HG03064 (cell line): ENCODE measurements at regions not wholly inside any gene's neighbourhood (a gene's known extent, or its start where the extent isn't known, plus 50 kb on each side); places are given as distances from the start of the nearest gene placed in this dataset.

Experiments
- ATAC-seq: cut with Tn5 transposase; IDR thresholded peaks from one replicate; pipeline ENCODE4 v1.9.1; 2021; ENCODE audit warnings: low read depth; ENCODE audit not compliant: unreplicated experiment

- no peak for ATAC-seq
These were observed 133.6 kb downstream of the TMEM26 start for GRCh38 chr10:61319386-61320256.

GRCh38 chr10:61318429-61318828, 134.8 kb downstream of the TMEM26 start:
- no peak for ATAC-seq

DNA sequence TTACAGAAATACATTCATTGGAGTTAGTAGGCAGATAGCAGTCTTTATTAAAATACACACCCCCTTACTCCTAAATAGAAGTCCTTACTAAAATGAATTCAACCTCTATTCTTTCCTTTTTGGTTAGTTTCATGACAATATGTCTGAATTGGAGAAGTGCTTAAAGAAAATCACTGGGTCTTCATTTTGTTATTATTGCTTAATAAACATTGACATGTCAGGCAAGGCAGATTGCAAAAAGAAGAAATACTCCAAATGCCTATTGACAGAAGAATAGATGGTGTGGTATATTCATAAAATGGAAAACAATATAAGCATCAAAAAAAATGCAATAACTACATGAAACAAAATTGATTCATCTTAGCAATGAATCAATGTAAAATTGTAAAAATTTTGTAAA, 135.5 kb downstream of the TMEM26 start:
- no peak for ATAC-seq

DNA sequence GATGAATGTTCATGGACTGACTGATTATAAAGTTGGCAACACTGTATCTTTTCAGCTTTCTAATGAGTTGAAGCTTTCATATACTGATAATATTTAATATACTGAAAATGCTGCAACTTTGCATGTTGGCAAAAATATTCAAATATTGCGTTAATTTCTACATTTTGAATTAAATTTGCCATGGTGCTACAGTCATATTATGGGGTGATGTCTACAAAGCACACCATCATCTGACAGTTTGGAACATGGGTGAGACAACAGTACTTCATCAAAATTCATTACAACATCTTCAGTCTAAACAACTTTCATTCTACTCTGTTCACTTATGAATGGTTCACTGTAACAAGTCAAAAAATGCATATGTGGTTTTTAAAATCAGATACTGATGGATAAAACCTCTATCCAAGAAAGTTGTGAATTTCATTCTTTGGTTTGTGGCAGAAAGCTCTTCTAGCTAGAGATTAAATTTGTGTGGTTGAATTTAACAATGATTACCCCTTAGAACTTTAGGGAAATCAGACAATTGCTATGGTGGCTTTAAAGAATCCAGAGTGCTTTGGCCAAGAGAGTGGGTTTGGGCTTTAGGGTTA, 136.4 kb downstream of the TMEM26 start:
- ATAC-seq = no peak

DNA sequence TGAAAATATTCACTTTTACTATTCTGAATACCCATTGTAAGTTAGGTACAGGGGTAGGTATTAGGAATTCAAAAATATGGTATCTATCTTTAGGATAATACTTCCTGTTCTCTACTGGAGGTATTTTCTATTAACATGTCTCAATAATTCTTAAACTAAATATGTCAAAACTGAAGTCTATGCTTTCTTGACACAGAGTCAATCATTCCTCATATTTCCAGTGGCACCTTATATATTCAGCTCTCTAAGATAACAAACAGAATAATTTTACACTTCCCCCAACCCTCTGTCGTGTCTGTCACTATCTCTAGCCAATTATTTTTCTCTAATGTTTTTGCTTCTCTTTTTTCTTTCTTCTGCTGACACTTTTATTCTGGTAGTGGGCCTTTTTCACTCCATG, 138.9 kb downstream of the TMEM26 start:
- ATAC-seq = no peak

DNA sequence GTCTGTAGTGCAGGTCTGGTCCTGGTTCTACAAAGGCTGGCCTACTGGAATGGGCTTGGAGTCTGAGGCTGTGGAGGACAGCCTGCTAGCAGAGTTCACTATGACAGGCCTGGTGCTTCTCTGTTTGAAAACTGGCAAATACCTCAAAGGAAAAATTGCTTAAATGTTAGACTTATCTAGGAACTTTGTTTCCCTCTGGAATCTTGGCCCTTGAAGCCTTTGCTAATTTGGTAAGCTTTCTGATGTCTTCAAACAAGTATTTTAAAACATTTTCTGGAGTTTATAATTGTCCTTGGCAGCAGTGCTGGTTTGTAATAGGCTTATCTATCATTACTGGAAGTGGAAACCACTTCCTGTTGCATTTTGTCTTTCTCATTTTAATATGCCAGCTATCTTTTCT, 139.7 kb downstream of the TMEM26 start:
- ATAC-seq = no peak

DNA sequence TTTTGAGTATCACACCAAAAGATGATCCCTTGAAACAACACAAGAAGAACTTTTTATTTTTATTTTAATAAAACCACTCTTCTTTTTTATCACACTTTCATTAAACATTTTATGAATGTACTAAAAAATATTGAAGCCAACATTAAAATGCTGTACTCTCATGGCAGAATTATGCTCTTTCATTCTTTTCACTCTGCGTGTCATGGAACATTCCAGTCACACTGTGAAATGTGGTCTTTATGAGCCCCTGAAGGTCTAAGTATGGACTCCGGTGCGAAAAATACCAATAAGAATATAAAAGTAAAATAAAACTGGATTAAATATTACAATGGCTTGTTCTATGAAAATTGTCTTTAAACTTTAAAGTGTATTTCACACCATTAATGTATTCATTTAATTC, 148.4 kb downstream of the TMEM26 start:
- ATAC-seq = no peak

- no peak for ATAC-seq
These were observed 151.1 kb downstream of the TMEM26 start for GRCh38 chr10:61302124-61302523.

DNA sequence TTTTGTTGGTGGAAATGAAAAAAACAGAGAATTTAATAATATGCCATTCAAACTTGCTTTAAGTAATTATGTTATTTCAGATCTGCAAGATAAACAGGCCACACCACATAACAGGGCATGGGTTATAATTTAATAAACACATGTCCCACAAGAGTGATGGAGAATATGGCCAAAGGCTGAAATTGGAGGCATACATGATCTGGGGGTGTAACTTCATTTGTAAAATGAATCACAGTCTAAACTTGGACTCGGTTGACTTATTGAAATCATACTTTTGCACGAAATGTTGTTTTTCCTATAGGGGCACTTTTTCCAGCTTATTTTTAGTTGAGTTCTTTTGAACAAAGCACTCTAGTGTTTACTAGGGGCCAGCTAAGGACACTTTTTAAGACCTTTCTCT, 151.6 kb downstream of the TMEM26 start:
- no peak for ATAC-seq

DNA sequence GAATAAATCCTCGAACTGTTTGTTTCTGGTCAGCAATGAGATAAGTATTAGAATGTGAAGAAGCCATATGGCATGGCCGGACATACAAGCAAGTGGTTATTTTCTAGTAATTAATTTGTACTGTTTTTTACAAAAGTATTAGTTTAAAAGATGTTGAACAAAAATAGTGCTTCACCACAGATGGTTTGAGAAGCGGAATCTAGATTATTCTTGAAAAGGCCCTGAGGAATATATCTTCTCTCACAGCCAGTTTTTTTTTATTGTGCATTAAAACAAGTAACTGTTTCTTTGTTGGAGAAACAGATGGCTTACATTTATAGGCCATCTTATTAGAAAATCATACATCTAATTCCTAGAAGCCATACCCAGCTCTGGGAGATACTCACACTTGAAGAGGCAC, 153.3 kb downstream of the TMEM26 start:
- no peak for ATAC-seq

- ATAC-seq = no peak
These were observed 154.0 kb downstream of the TMEM26 start for GRCh38 chr10:61299156-61299555.

DNA sequence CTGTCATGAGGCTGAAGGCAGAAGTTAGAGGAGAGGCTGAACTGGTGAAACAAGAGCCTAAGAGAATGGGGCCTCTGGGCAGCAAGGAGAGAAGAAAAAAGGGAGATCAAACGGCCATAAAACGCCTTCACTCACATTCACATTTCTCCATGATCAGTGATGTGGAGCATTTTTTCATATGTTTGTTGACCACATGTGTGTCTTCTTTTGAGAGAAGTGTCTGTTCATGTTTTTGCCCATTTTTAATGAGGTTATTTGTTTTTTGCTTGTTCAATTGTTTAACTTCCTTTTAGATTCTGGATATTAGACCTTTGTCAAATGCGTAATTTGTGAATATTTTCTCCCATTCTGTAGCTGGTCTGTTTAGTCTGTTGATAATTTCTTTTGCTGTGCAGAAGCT, 155.0 kb downstream of the TMEM26 start:
- no peak for ATAC-seq

GRCh38 chr10:61296161-61296560, 157.0 kb downstream of the TMEM26 start:
- no peak for ATAC-seq

GRCh38 chr10:61294131-61294530, 159.1 kb downstream of the TMEM26 start:
- no peak for ATAC-seq

DNA sequence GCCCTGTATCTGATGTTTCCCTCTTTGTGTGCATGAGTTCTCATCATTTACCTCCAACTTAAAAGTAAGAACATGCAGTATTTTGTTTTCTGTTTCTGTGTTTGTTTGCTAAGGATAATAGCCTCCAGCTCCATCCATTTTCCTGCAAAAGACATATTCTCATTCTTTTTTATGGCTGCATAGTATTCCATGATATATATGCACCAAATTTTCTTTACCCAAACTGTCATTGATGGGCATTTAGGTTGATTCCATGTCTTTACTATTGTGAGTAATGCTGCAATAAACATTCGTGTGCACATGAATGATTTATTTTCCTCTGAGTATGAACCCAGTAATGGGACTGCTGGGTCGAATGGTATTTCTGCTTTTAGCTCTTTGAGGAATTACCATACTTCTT, 163.4 kb downstream of the TMEM26 start:
- no peak for ATAC-seq

DNA sequence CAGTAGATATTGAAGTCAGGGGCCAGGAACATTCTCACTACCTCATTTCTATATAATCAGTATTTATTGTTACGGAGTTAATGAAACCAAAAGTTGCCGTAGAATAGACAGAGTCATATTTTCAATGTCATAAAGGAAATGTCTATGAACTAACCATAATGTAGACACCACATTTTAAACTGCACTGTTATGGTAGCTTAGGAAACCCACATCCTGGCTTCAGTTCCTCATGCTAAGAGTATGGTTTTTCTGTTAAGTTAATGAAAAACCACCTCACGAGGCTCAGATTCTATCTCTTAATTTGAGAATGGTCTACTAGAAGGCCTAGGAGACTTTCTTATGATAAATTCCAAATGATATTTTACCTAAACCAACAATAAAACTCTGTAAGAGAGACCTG, 166.5 kb downstream of the TMEM26 start:
- peak; percentile 100 for ATAC-seq

- ATAC-seq = no peak
These were observed 167.4 kb downstream of the TMEM26 start for GRCh38 chr10:61285749-61286148.

DNA sequence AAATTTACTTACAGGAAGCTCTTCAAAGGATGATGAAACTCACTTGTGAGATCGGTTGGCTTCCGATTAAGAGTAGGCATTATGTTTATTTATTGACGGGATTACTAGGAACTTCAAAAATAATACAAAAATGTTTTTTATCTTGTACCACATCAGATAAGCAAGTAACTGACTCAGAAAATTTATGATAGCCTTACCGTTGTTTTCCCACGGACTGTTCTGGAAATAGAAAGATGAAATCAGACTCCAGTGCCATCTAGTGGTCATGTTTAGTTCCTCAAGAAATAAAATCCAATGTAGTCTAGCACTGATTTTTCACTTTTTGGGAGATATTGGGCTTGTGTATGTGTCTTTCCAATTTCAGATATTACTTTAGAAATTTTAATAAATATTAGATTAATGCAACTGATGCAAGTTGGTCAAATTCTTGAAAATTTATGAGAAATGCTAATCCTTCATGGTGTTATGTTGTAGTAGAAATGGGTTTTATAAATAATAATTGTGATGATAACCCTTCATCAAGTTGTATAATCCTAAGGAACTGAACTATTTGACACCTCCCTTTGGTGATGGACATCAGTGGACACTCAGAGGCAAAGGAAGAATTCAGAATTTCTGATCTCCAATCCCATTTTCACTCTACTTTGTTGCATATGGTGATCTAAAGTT, 168.8 kb downstream of the TMEM26 start:
- ATAC-seq = no peak

- ATAC-seq = no peak
These were observed 169.5 kb downstream of the TMEM26 start for GRCh38 chr10:61283481-61284221.

- ATAC-seq = no peak
These were observed 170.1 kb downstream of the TMEM26 start for GRCh38 chr10:61283066-61283465.

DNA sequence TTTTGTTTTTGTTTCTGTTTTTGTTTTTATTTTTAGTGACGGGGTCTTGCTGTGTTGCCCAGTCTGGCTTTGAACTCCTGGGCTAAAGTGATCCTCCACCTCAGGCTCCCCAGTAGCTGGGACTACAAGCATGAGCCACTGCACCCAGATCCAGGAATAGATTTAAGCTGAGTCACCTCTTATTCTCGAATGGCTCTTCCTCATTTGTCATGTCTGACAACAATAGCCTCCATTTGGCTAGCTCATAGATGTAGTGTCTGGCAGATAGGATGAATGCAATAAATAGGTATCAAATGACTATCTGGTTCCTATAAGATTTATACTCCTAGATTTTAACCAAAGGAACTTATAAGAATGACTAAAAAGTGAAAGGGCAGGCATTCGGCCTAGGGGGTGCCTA, 172.9 kb downstream of the TMEM26 start:
- ATAC-seq = no peak
